ENCODE measurements at regions not wholly inside any gene's neighbourhood (a gene's known extent, or its start where the extent isn't known, plus 50 kb on each side); places are given as distances from the start of the nearest gene placed in this dataset.

- Mint-ChIP-seq H3K4me1 (no peaks in the 10 kb centered on the region), H3K4me3 (no peak overlapping the region), H3K27me3 (peaks cover 2% of the 10 kb centered on the region), H3K9me3 (no peaks in the 10 kb centered on the region), H3K36me3 (no peaks in the 10 kb centered on the region), H3K27ac (no peak overlapping the region)
Observed at GRCh38 chr21:23543333-23543732, 2063.9 kb downstream of the MRPL39 start.

GRCh38 chr21:23542097-23542496, 2065.2 kb downstream of the MRPL39 start:
- Mint-ChIP-seq H3K9me3 (no peaks in the 10 kb centered on the region), H3K4me3 (no peak overlapping the region), H3K27ac (no peak overlapping the region), H3K4me1 (no peaks in the 10 kb centered on the region), H3K27me3 (peaks cover 2% of the 10 kb centered on the region), H3K36me3 (no peaks in the 10 kb centered on the region)

- H3K27ac Mint-ChIP-seq = no peak overlapping the region
- H3K4me1 Mint-ChIP-seq = no peaks in the 10 kb centered on the region
- no peaks in the 10 kb centered on the region for H3K9me3 Mint-ChIP-seq
- H3K27me3 Mint-ChIP-seq = peaks cover 2% of the 10 kb centered on the region
- H3K36me3 Mint-ChIP-seq = no peaks in the 10 kb centered on the region
- no peak overlapping the region for H3K4me3 Mint-ChIP-seq
Observed at GRCh38 chr21:23541571-23541970, 2065.7 kb downstream of the MRPL39 start.

GRCh38 chr21:23534850-23535249, 2072.4 kb downstream of the MRPL39 start:
- Mint-ChIP-seq H3K4me3 (no peak overlapping the region), H3K36me3 (no peaks in the 10 kb centered on the region), H3K27ac (no peak overlapping the region), H3K9me3 (no peaks in the 10 kb centered on the region), H3K27me3 (peaks cover 2% of the 10 kb centered on the region), H3K4me1 (no peaks in the 10 kb centered on the region)

GRCh38 chr21:23531444-23531843, 2075.8 kb downstream of the MRPL39 start:
- Mint-ChIP-seq H3K36me3 (no peaks in the 10 kb centered on the region), H3K4me3 (no peak overlapping the region), H3K27ac (no peak overlapping the region), H3K9me3 (no peaks in the 10 kb centered on the region), H3K4me1 (no peaks in the 10 kb centered on the region), H3K27me3 (no peaks in the 10 kb centered on the region)

GRCh38 chr21:23524685-23525084, 2082.6 kb downstream of the MRPL39 start:
- Mint-ChIP-seq H3K36me3 (no peaks in the 10 kb centered on the region), H3K27me3 (no peaks in the 10 kb centered on the region), H3K4me1 (no peaks in the 10 kb centered on the region), H3K9me3 (no peaks in the 10 kb centered on the region), H3K27ac (no peak overlapping the region), H3K4me3 (no peak overlapping the region)

- H3K27ac Mint-ChIP-seq = no peak overlapping the region
- no peaks in the 10 kb centered on the region for H3K4me1 Mint-ChIP-seq
- no peak overlapping the region for H3K4me3 Mint-ChIP-seq
- no peaks in the 10 kb centered on the region for H3K36me3 Mint-ChIP-seq
- no peaks in the 10 kb centered on the region for H3K9me3 Mint-ChIP-seq
- no peaks in the 10 kb centered on the region for H3K27me3 Mint-ChIP-seq
Observed at GRCh38 chr21:23522751-23523150, 2084.5 kb downstream of the MRPL39 start.

GRCh38 chr21:23507501-23507900, 2099.8 kb downstream of the MRPL39 start:
- Mint-ChIP-seq H3K27me3 (no peaks in the 10 kb centered on the region), H3K36me3 (no peaks in the 10 kb centered on the region), H3K4me1 (no peaks in the 10 kb centered on the region), H3K9me3 (no peaks in the 10 kb centered on the region), H3K27ac (no peak overlapping the region), H3K4me3 (no peak overlapping the region)

GRCh38 chr21:23496729-23497128, 2110.6 kb downstream of the MRPL39 start:
- Mint-ChIP-seq H3K4me1 (no peaks in the 10 kb centered on the region), H3K4me3 (no peak overlapping the region), H3K27me3 (no peaks in the 10 kb centered on the region), H3K9me3 (peaks cover 0 to 8% (median 6%) of the 10 kb centered on the region in 3 donors), H3K36me3 (no peaks in the 10 kb centered on the region), H3K27ac (no peak overlapping the region)

- no peaks in the 10 kb centered on the region for H3K4me1 Mint-ChIP-seq
- no peak overlapping the region for H3K4me3 Mint-ChIP-seq
- H3K27ac Mint-ChIP-seq = no peak overlapping the region
- peaks cover 2% of the 10 kb centered on the region for H3K27me3 Mint-ChIP-seq
- peaks cover 2% of the 10 kb centered on the region for H3K36me3 Mint-ChIP-seq
- no peaks in the 10 kb centered on the region for H3K9me3 Mint-ChIP-seq
Observed at GRCh38 chr21:23488245-23488644, 2119.0 kb downstream of the MRPL39 start.

GRCh38 chr21:23480591-23481270, 2126.6 kb downstream of the MRPL39 start:
- Mint-ChIP-seq H3K27me3 (no peaks in the 10 kb centered on the region), H3K9me3 (no peaks in the 10 kb centered on the region), H3K27ac (no peak overlapping the region), H3K4me3 (no peak overlapping the region), H3K36me3 (peaks cover 2% of the 10 kb centered on the region), H3K4me1 (no peaks in the 10 kb centered on the region)

GRCh38 chr21:23478381-23478780, 2128.9 kb downstream of the MRPL39 start:
- H3K4me1 Mint-ChIP-seq = no peaks in the 10 kb centered on the region
- H3K4me3 Mint-ChIP-seq = no peak overlapping the region
- H3K27me3 Mint-ChIP-seq = no peaks in the 10 kb centered on the region
- H3K9me3 Mint-ChIP-seq = no peaks in the 10 kb centered on the region
- H3K36me3 Mint-ChIP-seq = peaks cover 2% of the 10 kb centered on the region
- no peak overlapping the region for H3K27ac Mint-ChIP-seq

GRCh38 chr21:23475281-23476219, 2131.7 kb downstream of the MRPL39 start:
- Mint-ChIP-seq H3K4me3 (no peak overlapping the region), H3K36me3 (no peaks in the 10 kb centered on the region), H3K27me3 (no peaks in the 10 kb centered on the region), H3K9me3 (no peaks in the 10 kb centered on the region), H3K27ac (no peak overlapping the region), H3K4me1 (no peaks in the 10 kb centered on the region)

- Mint-ChIP-seq H3K36me3 (no peaks in the 10 kb centered on the region), H3K27ac (no peak overlapping the region), H3K4me3 (no peak overlapping the region), H3K4me1 (no peaks in the 10 kb centered on the region), H3K9me3 (no peaks in the 10 kb centered on the region), H3K27me3 (no peaks in the 10 kb centered on the region)
Observed at GRCh38 chr21:23471877-23472276, 2135.4 kb downstream of the MRPL39 start.

GRCh38 chr21:23463365-23463764, 2143.9 kb downstream of the MRPL39 start:
- Mint-ChIP-seq H3K4me1 (no peaks in the 10 kb centered on the region), H3K4me3 (no peak overlapping the region), H3K36me3 (no peaks in the 10 kb centered on the region), H3K27me3 (no peaks in the 10 kb centered on the region), H3K9me3 (peaks cover 0 to 3% (median 0%) of the 10 kb centered on the region in 3 donors), H3K27ac (no peak overlapping the region)

- Mint-ChIP-seq H3K4me3 (no peak overlapping the region), H3K27ac (no peak overlapping the region), H3K27me3 (no peaks in the 10 kb centered on the region), H3K36me3 (peaks cover 2% of the 10 kb centered on the region), H3K4me1 (peaks cover 0 to 1% (median 0%) of the 10 kb centered on the region in 3 donors), H3K9me3 (peaks cover 0 to 4% (median 0%) of the 10 kb centered on the region in 3 donors)
Observed at GRCh38 chr21:23455676-23456075, 2151.6 kb downstream of the MRPL39 start.

Data from IgD-negative memory B cell (primary cell).